ENCODE measurements at regions not wholly inside any gene's neighbourhood (a gene's known extent, or its start where the extent isn't known, plus 50 kb on each side); places are given as distances from the start of the nearest gene placed in this dataset.

DNA sequence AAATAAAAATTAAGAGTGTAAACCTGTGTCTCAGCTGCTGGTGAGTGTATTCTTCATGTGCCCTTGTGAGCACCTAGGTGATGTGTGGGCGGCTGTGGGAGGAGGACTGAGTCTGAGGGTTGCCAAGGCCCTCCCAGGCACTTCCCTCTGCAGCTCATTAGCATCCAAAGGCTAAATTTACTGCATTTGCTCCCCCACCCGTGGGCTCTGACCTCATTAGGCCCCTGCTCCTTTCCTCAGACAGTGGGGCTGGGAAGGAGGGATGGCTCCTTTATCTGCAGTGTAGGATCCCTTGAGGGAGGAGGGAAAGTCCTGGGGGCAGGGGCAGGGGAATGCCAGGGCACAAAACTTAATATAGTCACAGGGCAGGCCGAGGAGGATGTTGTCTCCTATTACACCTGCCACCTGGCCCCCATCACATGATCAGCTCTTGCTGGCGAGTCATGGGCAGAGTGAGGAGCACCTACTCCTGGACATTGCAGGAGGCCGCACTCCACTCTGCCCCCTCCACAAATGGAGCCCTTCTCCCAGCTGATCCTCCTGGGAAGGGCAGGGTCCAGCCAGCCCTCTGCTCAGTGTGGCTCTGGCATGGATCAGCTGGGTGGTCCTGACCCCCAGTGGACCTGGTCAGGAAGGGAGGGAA, 133.2 kb downstream of the MRPL14 start:
- no peaks in the 10 kb centered on the region for H3K27me3 ChIP-seq (ENCODE audit: control insufficient read depth, insufficient read depth, low read length)
- no peak overlapping the region for H3K9ac ChIP-seq (ENCODE audit: low read depth, low read length)
- no peaks in the 10 kb centered on the region for H3K9me3 ChIP-seq (ENCODE audit: control insufficient read depth, insufficient read depth, low read length)
- H3K4me3 ChIP-seq (ENCODE audit: low read depth, low read length), result no peak overlapping the region
- H3K4me1 ChIP-seq (ENCODE audit: control insufficient read depth, insufficient read depth, low read length), result no peaks in the 10 kb centered on the region
- no peaks in the 10 kb centered on the region for H3K36me3 ChIP-seq (ENCODE audit: control insufficient read depth, insufficient read depth, low read length)
- H3K27ac ChIP-seq (ENCODE audit: low read depth, low read length), result no peak overlapping the region

DNA sequence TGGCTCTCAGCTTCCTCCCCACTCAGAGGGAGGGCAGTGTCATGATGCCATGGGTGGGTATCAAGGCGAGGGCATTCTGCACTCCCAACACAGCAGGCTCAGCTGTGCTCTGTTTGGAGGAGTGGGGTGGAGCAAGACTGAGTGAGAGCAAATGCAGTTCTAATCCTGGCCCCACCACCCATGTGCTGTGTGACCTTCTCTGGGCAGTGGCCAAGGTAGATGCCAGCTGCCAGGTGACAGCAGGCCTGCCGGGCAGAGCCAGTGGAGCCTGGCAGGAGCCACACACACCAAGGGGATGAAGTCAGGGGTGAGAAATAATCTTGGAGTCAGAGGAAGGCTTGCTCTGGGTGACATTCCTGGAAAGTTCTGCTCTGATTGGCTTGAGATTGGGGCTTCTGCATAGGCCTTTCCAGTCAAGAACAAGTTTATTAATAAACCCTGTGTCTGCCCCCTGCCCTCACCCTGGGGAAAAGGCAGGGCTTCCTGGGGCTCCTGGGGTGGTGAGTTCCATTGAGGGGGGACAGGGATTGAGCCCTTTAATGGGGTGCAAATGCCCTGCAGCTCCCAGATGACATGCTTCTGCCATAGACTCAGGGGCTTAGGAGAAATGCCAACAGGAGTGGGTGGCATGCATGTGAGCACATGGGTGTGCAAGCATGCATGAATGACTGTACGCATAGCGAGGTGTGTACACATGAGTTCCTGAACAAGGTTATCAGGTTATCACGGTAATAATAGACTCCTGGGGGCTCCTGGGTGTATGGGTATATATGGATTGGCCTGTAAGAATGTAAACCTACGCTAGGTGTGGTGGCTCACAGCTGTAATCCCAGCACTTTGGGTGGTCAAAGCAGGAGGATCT, 134.2 kb downstream of the MRPL14 start:
- Histone ChIP-seq H3K9ac (ENCODE audit: low read depth, low read length) (no peak overlapping the region), H3K4me1 (ENCODE audit: control insufficient read depth, insufficient read depth, low read length) (no peaks in the 10 kb centered on the region)

DNA sequence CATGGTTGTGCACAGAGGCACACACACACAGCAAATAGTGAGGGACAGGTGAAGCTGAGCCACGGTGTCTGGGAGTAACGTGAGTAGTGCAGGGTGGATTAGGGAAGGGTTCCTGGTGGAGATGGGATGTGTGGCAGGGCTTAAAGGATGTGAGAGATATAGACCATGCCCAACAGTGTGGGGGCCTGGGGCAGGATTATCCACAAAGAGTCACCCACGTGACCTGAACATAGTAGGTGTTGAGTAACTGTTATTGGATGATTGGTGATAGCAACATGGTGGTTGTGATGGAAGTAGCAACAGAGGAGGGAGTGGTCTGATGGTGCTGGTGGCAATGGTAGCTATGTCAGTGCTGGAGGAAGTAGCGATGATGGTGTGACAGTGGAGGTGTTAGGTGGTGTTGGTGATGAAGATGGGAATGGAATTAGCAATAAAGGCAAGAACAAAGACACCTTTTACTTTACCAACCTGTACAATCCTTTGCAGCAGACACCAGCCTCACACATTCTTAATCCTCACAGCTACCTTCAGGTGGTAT, 135.1 kb downstream of the MRPL14 start:
- Histone ChIP-seq H3K9me3 (ENCODE audit: control insufficient read depth, insufficient read depth, low read length) (no peaks in the 10 kb centered on the region), H3K4me3 (ENCODE audit: low read depth, low read length) (no peak overlapping the region), H3K4me1 (ENCODE audit: control insufficient read depth, insufficient read depth, low read length) (no peaks in the 10 kb centered on the region), H3K9ac (ENCODE audit: low read depth, low read length) (no peak overlapping the region), H3K36me3 (ENCODE audit: control insufficient read depth, insufficient read depth, low read length) (no peaks in the 10 kb centered on the region), H3K27ac (ENCODE audit: low read depth, low read length) (no peak overlapping the region), H3K27me3 (ENCODE audit: control insufficient read depth, insufficient read depth, low read length) (no peaks in the 10 kb centered on the region)

More for the DNA sequence above, 134.2 kb downstream of the MRPL14 start:
- Histone ChIP-seq H3K27me3 (ENCODE audit: control insufficient read depth, insufficient read depth, low read length) (no peaks in the 10 kb centered on the region), H3K4me3 (ENCODE audit: low read depth, low read length) (no peak overlapping the region), H3K27ac (ENCODE audit: low read depth, low read length) (no peak overlapping the region), H3K36me3 (ENCODE audit: control insufficient read depth, insufficient read depth, low read length) (no peaks in the 10 kb centered on the region), H3K9me3 (ENCODE audit: control insufficient read depth, insufficient read depth, low read length) (no peaks in the 10 kb centered on the region)

DNA sequence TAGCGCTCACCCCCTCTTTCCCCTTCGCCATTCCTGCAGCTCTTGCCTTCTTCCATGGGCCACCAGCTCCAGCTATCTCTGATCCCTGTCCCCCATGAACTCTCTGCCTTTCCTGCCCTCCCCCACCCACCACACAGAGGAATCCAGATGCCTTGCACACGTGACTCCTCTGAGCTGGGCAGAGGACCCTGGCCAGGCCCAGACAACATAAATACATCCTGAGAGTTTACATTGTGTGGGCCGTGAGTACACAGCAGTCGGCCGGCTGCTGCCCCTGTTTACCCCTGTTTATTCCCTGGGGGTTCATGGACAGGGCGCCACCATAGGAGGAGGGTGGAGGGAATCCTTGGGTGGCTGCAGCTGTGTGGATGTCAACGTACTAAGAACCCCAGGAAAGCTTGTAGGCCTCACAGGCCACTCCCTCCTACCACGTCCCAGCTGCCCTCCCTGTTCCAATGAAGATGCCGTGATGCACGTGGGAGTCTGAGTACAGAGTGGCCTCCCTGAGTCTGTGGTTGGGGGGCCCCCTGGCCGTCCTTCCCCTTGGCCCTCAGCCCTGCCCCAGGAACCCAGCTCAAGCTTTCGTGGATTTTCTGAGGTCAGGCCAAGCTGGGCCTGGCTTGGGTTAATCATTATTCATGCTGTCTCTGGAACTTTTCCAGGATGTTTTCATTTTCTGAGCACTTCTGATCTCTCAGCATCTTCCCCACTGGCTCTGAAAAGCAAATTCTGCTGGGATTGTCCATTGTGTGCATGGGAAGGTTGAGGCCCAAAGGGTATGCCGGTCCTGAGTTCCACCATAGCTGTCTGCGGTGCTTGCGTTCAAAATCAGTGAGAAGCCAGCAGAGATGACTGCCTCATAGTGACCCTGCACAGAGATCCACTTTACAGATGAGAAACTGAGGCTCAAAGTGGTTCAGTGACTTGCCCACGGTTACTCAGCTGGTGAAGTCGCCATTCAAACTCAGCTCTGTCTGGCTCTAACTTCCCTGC, 136.3 kb downstream of the MRPL14 start:
- Histone ChIP-seq H3K27me3 (ENCODE audit: control insufficient read depth, insufficient read depth, low read length) (no peaks in the 10 kb centered on the region), H3K36me3 (ENCODE audit: control insufficient read depth, insufficient read depth, low read length) (no peaks in the 10 kb centered on the region), H3K9me3 (ENCODE audit: control insufficient read depth, insufficient read depth, low read length) (no peaks in the 10 kb centered on the region), H3K4me3 (ENCODE audit: low read depth, low read length) (no peak overlapping the region), H3K27ac (ENCODE audit: low read depth, low read length) (no peak overlapping the region), H3K9ac (ENCODE audit: low read depth, low read length) (no peak overlapping the region), H3K4me1 (ENCODE audit: control insufficient read depth, insufficient read depth, low read length) (no peaks in the 10 kb centered on the region)

DNA sequence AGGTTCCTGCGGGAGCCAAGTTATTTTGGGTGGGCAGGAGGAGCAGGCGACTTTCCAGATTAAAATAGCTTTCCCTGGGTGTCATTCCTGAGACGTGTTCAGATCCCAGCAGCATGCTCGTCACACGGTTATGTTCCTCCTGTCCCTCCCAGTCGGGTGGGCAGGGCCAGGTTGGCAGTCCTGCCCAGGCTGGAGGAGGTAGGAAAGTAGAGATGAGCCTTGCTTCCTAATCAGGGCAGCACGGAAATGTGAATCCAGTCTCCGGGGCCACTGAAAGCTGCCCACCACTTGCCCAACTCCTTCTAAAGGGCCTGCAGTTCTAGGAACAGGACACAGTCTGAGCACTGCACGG, 137.0 kb downstream of the MRPL14 start:
- Histone ChIP-seq H3K4me3 (ENCODE audit: low read depth, low read length) (no peak overlapping the region), H3K27me3 (ENCODE audit: control insufficient read depth, insufficient read depth, low read length) (no peaks in the 10 kb centered on the region), H3K9ac (ENCODE audit: low read depth, low read length) (no peak overlapping the region), H3K36me3 (ENCODE audit: control insufficient read depth, insufficient read depth, low read length) (no peaks in the 10 kb centered on the region), H3K4me1 (ENCODE audit: control insufficient read depth, insufficient read depth, low read length) (no peaks in the 10 kb centered on the region), H3K9me3 (ENCODE audit: control insufficient read depth, insufficient read depth, low read length) (no peaks in the 10 kb centered on the region), H3K27ac (ENCODE audit: low read depth, low read length) (no peak overlapping the region)

DNA sequence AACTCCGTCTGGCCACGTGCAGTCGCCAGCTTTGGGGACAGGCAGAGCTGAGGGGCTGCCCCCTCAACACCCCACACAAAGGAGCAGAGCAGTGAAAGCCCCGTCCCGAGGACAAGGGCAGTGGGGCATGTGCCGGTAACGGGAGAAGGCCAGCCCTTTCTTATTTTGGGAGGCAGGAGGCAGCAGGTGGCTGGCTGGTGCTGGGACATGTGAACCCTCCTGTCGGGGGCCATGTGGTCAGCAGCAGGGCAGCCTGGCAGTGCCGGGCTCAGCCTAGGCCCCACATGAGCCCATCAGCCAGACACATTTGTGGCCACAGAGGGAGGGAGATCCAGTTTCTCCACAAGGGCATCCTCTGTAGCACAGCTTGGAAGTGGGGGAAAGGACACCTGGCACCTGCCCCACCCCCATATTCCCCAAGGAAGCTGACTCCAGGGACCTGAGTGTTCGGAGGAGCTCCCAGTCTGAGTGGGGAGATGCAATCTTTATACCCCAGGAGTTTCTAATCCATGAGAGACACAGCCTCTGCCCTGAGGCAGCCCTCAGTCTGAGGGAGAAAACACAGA, 137.6 kb downstream of the MRPL14 start:
- Histone ChIP-seq H3K27ac (ENCODE audit: low read depth, low read length) (no peak overlapping the region), H3K36me3 (ENCODE audit: control insufficient read depth, insufficient read depth, low read length) (no peaks in the 10 kb centered on the region), H3K4me1 (ENCODE audit: control insufficient read depth, insufficient read depth, low read length) (no peaks in the 10 kb centered on the region), H3K9ac (ENCODE audit: low read depth, low read length) (no peak overlapping the region), H3K9me3 (ENCODE audit: control insufficient read depth, insufficient read depth, low read length) (no peaks in the 10 kb centered on the region), H3K4me3 (ENCODE audit: low read depth, low read length) (no peak overlapping the region), H3K27me3 (ENCODE audit: control insufficient read depth, insufficient read depth, low read length) (no peaks in the 10 kb centered on the region)

DNA sequence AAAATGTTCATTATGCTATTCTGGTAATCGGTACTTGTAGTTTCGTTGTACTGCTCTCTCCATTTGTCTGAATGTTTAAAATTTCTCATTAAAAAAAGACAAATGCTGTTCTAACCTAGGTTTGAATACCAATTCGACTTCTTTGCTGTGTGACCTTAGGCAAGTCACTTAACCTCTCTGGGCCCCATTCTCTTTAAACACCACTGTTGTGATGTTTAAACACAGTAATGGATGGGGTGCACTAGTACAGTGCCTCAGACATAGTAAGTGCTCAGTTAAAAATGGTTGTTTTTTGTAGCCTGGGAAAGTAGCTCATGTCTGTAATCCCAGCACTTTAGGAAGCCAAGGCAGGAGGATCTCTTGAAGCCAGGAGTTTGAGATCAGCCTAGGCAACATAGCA, 138.5 kb downstream of the MRPL14 start:
- H3K36me3 ChIP-seq (ENCODE audit: control insufficient read depth, insufficient read depth, low read length), result no peaks in the 10 kb centered on the region
- H3K9ac ChIP-seq (ENCODE audit: low read depth, low read length), result no peak overlapping the region
- no peaks in the 10 kb centered on the region for H3K9me3 ChIP-seq (ENCODE audit: control insufficient read depth, insufficient read depth, low read length)
- no peaks in the 10 kb centered on the region for H3K27me3 ChIP-seq (ENCODE audit: control insufficient read depth, insufficient read depth, low read length)
- no peak overlapping the region for H3K27ac ChIP-seq (ENCODE audit: low read depth, low read length)
- no peaks in the 10 kb centered on the region for H3K4me1 ChIP-seq (ENCODE audit: control insufficient read depth, insufficient read depth, low read length)
- H3K4me3 ChIP-seq (ENCODE audit: low read depth, low read length), result no peak overlapping the region

DNA sequence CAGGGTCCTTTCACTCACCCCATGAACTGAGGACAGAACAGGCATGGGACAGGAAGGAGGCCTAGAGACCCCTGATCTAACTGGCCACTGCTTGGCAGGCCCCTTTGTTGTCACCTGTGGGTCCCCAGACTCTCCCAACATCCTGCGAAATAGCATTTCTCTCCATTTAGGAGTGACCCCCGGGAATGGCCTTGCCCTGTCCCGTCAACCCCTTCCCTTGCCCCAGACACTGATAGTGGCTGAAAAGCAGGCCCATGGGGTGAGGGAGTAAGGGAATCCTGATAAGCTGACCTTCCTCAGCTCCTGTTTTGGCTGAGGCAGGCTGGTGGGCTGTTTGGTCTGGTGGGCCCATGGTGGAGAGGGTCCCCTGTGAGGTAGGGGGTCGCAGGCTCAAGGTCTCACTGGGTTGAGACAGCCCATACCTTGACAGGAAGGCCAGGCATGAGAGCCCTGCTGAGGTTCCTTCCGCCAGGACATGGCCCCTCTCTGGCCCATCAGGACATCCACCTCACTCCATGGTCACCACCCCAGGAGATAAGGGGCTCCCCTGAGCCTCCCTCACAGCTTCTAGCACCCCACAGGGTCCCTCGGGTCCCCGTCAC, 139.3 kb downstream of the MRPL14 start:
- Histone ChIP-seq H3K4me3 (ENCODE audit: low read depth, low read length) (no peak overlapping the region), H3K9me3 (ENCODE audit: control insufficient read depth, insufficient read depth, low read length) (no peaks in the 10 kb centered on the region), H3K4me1 (ENCODE audit: control insufficient read depth, insufficient read depth, low read length) (no peaks in the 10 kb centered on the region), H3K27ac (ENCODE audit: low read depth, low read length) (no peak overlapping the region), H3K27me3 (ENCODE audit: control insufficient read depth, insufficient read depth, low read length) (no peaks in the 10 kb centered on the region), H3K9ac (ENCODE audit: low read depth, low read length) (no peak overlapping the region), H3K36me3 (ENCODE audit: control insufficient read depth, insufficient read depth, low read length) (no peaks in the 10 kb centered on the region)

DNA sequence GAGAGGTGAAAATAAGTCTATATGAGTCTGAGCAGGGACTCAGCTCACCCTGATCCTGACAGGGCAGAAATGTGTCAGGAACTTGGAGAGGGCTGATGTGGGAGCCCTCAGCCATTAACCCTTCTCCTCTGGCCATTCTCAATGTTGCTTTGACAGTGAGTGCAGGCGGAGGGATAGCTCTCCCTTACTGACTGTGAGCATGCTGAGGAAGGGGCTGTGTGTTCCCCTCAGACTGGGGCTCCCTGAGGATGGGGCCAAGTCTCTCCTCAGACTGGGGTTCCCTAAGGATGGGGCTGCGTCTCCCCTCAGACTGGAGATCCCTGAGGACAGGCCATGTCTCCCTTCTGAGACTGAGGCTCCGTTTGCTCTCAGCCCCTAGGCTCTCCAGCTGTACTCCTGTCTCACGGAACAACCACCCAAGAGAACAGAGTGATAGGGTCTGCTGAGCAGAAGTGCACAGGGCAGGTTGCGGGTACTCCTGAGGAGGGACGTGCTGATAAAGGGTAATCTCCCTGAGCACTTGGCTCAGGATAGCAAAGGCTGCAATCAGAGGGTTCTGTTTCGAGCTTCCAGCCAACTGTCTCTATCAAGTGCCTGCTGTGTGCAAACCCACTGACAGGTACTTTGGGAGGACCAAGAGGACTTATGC, 141.0 kb downstream of the MRPL14 start:
- no peaks in the 10 kb centered on the region for H3K9me3 ChIP-seq (ENCODE audit: control insufficient read depth, insufficient read depth, low read length)
- H3K36me3 ChIP-seq (ENCODE audit: control insufficient read depth, insufficient read depth, low read length), result no peaks in the 10 kb centered on the region
- H3K27me3 ChIP-seq (ENCODE audit: control insufficient read depth, insufficient read depth, low read length), result no peaks in the 10 kb centered on the region
- no peak overlapping the region for H3K9ac ChIP-seq (ENCODE audit: low read depth, low read length)
- no peak overlapping the region for H3K27ac ChIP-seq (ENCODE audit: low read depth, low read length)
- H3K4me1 ChIP-seq (ENCODE audit: control insufficient read depth, insufficient read depth, low read length), result no peaks in the 10 kb centered on the region
- no peak overlapping the region for H3K4me3 ChIP-seq (ENCODE audit: low read depth, low read length)

DNA sequence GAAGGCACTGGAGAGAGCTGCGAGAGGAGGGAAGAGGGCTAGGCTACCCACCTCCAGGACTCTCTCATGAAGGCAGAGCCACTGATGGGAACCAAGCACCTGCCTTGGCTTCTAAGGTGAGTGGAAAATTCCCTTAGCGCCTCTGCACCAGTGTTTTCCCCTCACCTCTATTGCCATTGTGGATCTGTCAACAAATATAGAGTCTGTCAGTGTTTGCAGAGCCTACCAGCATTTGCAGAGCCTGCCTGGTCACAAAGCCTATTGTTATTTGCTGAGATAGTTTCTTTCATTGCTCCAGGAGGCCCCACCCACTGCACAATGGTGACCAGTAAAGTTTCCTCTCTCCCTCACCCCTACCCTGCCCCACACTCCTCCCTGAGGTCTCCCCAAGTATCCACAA, 141.9 kb downstream of the MRPL14 start:
- Histone ChIP-seq H3K36me3 (ENCODE audit: control insufficient read depth, insufficient read depth, low read length) (no peaks in the 10 kb centered on the region), H3K4me1 (ENCODE audit: control insufficient read depth, insufficient read depth, low read length) (no peaks in the 10 kb centered on the region), H3K9ac (ENCODE audit: low read depth, low read length) (no peak overlapping the region), H3K4me3 (ENCODE audit: low read depth, low read length) (no peak overlapping the region), H3K27me3 (ENCODE audit: control insufficient read depth, insufficient read depth, low read length) (no peaks in the 10 kb centered on the region), H3K27ac (ENCODE audit: low read depth, low read length) (no peak overlapping the region), H3K9me3 (ENCODE audit: control insufficient read depth, insufficient read depth, low read length) (no peaks in the 10 kb centered on the region)

Data from HUES48 (cell line).